Fibroblast of the conjunctiva (primary cell): ENCODE measurements at regions not wholly inside any gene's neighbourhood (a gene's known extent, or its start where the extent isn't known, plus 50 kb on each side); places are given as distances from the start of the nearest gene placed in this dataset.
"Not testable (repeated sequence)": the region's sequence is repeated elsewhere in the genome, so short reads cannot be mapped to it uniquely, and the experiment has no call there.

ENCODE experiments used
- DNase-seq: peaks from one replicate; pipeline ENCODE4 v3.0.0-alpha.2; 2010; ENCODE audit warnings: low read depth

GRCh38 chr6:134605034-134605433 is 287.1 kb upstream of the SGK1 start:
- no peak for DNase-seq

DNA sequence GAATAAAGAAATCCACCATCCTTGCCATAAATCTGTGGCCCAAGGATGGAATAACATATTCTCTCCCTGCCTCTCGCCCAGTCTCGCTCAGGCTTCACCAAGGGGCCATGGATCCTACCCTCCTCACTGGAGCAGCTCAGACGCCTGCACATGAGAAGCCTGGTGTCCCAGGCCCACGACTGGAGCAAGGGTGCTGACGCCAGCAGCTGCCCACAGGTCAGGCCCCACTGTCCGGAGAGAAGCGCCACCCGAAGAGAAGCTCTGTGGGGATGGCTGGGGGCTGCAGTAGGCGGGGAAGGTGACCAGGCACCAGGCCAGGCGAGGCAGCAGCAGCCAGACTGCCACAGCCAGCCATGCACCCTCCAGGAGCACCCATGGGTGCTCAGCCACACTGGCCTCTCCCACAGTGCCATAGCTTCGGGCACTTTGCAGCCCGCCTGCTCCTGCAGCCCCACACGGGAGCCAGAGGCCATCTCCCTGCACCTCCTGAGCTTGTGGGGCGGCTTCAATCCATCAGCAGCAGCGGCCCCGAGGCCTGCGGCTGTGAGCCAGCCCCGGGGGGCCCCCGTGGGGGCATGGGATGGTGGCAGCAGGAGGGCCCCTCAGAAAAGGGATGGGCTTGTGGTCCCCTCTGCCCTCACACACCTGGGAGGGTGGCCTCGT is 286.2 kb upstream of the SGK1 start:
- DNase-seq = no peak

DNA sequence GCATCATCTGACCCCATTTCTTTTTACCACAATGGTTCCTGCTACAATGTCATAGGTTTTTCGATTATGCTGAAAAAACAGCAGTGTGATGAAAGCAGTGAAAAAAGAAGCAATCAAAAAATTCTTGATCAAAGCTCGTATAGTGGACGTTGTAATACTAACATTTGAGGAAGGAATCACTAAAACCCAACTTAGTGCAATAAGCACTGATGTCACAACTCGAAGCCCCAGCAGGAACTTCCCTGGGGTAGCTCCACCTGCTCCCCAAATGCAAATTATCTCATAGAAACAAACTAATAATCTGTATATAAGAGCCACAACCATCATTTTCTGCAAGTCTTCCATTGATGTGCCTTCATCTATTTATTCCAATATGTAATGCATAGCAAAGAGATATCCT is 285.6 kb upstream of the SGK1 start:
- no peak for DNase-seq

- DNase-seq = no peak
Measured at GRCh38 chr6:134602123-134602522, 284.2 kb upstream of the SGK1 start.

DNA sequence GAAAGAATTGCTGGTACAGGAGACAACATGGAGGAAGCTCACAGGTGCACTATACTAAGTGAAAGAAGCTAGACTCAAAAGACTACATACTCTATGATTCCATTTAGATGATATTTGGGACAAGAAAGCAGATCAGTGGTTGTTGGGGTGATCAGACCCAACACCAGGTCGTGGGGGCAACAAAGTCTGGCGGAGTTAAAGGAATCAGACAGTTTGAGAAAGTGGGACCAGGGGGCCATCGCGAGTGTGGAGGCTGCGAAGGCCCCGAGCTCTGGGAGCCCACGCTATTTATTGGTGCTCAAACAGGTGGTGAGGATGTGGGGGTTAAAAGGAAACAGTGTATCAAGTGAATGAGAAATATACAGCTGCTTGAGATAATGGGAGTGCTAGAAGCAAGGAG is 282.8 kb upstream of the SGK1 start:
- no peak for DNase-seq

DNA sequence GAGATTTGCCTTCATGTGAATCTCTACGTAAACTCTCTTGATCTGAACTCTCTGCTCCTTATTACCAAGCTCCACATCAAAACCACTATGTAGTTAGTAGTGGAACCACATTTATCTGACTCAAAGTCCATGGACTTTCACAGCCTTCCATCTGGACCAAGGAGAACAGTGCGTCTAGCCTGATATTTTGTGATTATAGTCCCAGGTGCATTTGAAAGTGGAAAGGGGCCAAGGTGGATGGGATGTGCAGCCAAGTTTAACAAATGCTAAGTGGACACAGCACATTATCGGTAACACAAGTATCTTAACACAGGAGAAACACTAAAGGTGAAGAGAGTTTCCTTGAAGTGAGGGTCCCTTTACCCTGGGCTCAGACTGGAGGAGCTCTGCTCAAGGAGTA is 281.2 kb upstream of the SGK1 start:
- no peak for DNase-seq

- DNase-seq = no peak
Measured at GRCh38 chr6:134596191-134596590, 278.3 kb upstream of the SGK1 start.

DNA sequence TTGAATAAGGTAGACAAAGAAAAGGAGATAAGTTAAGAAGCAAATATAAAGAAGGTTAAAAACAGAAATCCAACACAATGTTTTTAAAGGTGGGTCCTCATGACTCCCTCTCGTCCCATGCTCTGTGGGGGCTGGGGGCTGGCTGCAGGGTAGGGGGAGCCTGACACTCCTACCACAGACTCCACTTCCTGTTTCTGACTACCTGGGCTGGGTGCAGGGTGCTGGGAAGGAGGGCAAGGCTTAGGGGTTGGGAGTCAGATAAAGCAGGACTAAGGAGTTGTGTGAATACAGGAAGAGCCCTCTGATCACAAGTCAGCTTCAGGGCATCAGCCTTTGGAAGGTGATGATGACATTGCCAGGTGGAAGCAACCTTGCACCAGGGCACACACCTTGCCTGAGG is 277.0 kb upstream of the SGK1 start:
- DNase-seq = no peak

GRCh38 chr6:134593887-134594286 is 276.0 kb upstream of the SGK1 start:
- DNase-seq = no peak

DNA sequence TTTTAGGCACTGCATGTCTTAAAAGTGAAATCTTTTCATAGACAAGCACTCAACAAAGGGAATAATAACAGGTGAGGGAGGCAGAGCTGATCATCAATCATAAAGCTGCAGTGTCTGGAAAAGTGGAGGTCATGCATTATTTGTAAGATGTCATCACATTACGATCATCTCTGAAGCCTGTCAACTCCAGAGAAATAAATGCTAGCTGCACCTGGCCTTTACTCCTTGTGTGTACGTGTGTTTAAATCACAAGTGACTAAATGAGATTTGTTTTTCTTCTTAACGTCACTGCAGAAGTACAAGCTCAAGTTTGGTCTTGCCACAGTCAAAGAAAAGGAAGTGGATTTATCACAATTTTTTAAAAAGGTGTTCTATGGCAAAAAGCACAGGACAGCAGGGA is 275.5 kb upstream of the SGK1 start:
- no peak for DNase-seq

GRCh38 chr6:134593024-134593423 is 275.1 kb upstream of the SGK1 start:
- DNase-seq = no peak

DNA sequence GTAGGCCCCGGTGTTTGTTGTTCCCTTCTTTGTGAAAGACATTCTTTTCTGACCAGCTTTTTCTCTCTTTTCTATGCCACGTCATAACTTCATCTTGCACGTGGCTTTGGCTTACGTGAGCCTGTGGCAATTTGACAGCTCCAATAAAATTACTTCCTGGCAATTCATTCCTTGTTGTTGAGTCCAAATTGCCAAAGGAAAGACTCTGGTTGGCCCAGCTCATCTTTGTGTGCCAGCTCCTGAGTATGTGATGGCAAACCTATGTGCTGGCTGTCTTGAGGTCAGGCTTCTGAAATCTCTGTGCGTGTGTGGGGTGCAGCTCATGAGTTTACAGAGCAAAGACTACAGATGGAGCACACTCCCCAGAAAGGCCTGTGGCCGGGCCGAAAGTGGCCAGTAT is 272.5 kb upstream of the SGK1 start:
- DNase-seq = no peak

GRCh38 chr6:134590004-134590403 is 272.1 kb upstream of the SGK1 start:
- no peak for DNase-seq

GRCh38 chr6:134589512-134589911 is 271.6 kb upstream of the SGK1 start:
- DNase-seq = peak; percentile 72

- DNase-seq = no peak
Measured at GRCh38 chr6:134588267-134588666, 270.4 kb upstream of the SGK1 start.

- DNase-seq = no peak
Measured at GRCh38 chr6:134585517-134585873, 267.6 kb upstream of the SGK1 start.

- DNase-seq = no peak
Measured at GRCh38 chr6:134584847-134585516, 267.1 kb upstream of the SGK1 start.

DNA sequence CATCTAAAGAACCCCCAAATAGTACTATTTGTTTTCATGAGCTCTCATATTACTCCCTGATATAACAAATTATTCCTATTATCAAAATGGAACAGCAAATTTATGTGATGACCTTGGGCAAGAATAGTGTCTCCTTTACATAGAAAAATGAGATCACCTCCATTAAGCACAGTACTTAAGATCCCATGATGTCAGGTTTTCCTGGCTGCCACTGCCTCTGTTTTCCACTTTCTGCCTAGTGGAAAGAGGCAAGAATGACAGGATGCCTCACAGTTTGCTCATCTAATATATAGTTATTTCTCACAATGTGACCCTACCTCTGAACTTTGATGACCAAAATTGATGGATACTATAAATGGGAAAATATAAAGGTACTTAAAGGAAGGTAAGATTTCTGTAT is 260.1 kb upstream of the SGK1 start:
- DNase-seq = no peak

DNA sequence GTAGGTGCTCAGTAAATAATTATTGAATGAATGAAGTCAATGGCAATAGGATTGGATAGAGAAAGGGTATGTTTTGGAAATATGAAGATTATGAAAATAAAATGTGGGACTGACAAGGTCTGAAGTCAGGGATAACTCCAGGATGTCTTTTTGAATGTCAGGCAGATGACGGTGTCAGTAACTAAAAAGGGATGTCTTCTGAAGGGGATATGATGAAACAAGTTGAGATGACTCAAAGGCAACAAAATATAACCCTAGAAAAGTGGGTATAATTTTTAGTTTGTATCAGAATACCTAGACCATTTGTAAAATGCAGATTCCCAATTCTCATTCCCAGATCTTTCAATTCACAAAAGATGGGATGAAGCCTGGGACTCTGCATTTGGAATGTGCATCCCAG is 257.3 kb upstream of the SGK1 start:
- no peak for DNase-seq

DNA sequence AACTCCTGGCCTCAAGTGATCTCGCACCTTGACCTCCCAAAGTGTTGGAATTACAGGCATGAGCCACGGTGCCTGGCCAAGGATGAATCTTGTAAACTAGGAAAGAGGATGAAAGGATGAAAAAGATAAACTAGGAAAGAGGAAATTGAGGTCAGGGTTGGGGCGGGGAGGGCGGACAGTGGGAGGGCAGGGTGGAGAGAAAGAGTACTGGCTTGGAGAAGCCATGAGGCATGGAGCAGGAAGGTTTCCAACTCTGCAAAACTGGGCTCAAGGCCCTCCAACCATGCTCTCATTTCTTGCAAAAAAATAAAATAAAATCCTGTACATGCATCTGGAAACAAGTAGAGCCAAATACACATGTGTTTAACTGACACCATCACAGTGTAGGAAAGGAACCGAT is 256.6 kb upstream of the SGK1 start:
- DNase-seq = no peak

- not testable (repeated sequence) for DNase-seq
Measured at GRCh38 chr6:134569996-134570395, 252.1 kb upstream of the SGK1 start.

GRCh38 chr6:134564705-134565104 is 246.8 kb upstream of the SGK1 start:
- DNase-seq = no peak

- DNase-seq = no peak
Measured at GRCh38 chr6:134560019-134560418, 242.1 kb upstream of the SGK1 start.

DNA sequence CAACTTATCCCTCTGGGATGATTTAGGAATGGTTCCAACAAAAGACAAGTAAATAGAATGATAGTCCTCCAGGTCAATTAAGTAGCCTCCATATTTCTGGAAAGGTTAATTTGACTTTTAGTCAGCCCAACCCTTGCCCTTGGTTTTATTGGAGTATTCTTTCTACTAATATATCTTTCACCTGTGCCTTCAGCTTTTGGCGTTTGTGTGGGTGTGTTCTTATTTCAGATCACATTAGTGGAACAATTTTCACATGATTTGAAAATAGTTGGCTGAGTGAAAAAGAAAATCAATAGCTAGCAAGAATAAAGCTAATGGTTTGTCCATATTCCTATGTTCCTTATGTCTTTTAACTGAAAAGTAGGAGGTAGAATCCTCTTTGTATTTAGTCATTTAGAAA is 239.6 kb upstream of the SGK1 start:
- no peak for DNase-seq
